ENCODE measurements at regions not wholly inside any gene's neighbourhood (a gene's known extent, or its start where the extent isn't known, plus 50 kb on each side); places are given as distances from the start of the nearest gene placed in this dataset.
"Not testable (repeated sequence)": the region's sequence is repeated elsewhere in the genome, so short reads cannot be mapped to it uniquely, and the experiment has no call there.

DNA sequence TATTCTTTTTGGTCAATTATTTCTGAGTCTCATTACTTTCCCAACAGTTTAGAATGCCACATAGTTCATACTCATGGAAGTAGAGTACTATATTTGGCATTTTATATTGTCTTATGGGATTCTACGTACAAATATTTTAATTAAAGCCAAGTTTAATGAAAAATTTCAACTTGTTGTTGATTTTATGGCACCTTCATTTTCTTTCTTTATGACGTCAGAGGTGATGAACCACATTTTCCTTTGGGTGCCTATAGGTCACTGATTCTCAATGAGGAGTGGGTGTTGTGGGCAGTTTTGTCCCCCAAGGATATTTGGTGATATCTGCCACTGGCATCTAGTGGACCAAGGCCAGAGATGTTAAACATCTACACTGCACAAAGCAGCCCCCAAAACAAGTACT, 1071.3 kb downstream of the NXPH1 start:
- DNase-seq (ENCODE audit: low read depth, low spot score), result no peak

DNA sequence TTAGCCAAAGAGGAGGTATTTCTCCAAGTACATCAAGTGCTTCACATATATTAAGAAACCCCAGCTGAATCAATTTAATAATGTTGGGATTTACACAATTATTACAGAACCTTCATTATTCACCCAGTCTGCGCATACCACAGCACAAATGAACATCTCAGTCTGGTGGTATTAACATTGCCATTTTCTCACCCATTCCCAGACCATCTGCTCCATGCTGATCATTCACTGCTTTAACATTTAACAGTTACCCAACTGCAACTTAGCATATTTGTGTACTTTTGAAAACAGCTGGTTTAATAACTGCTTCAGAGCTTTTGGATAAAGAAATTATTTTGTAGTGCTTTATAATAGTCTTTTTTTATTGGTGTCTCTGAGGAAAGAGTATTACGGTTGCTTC, 1072.1 kb downstream of the NXPH1 start:
- DNase-seq (ENCODE audit: low read depth, low spot score), result no peak

DNA sequence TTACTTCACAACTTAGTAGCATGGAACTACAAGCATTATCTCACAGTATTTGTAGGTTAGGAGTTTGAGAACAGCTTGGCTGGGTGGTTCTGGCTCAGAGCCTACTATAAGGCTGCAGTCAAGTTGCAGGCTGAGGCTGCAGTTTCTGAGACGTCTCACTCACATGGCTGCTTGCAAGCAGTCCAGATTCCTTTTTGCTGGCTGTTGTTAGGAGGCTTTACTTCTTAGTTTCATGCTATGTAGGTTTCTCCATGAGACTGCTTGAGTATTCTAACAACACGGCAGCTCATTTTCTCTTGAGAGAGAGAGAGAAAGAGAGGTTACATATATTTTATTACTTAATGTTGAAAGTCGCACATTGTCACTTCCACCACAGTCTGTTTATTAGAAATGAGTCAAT, 1073.9 kb downstream of the NXPH1 start:
- no peak for DNase-seq (ENCODE audit: low read depth, low spot score)

DNA sequence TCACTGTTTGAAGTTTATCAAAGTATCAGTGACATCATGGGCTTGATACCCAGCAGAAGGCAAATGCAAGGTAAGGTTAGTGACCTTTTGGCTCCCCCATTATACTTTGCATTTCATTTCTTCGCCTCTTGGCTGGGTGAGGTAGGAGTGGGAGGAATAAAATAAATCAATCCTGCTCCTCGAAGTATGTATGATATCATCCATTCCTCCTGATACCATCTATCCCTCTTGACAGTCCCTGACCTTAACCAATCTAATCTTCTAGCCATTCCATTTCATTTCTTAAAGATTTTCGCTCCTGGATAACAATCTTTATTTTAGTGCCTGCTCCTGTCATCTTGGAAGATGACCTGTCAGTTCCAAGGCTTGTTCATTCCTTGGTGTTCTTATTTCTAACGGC, 1083.3 kb downstream of the NXPH1 start:
- DNase-seq (ENCODE audit: low read depth, low spot score), result no peak

DNA sequence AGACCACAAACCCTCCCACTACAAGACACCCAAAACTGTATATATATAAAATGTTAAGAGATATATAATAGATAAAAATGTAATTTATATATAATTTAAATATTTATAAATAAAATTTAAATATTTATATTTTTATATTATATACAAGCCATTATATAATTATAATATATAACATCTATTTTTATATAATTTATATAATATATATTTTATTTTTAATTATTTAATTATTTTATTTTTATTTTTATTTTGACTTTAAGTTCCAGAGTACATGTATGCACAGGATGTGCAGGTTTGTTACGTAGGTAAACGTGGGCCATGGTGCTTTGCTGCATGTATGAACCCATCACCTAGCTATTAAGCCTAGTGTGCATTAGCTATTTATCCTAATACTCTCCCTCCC, 1090.2 kb downstream of the NXPH1 start:
- no peak for DNase-seq (ENCODE audit: low read depth, low spot score)

DNA sequence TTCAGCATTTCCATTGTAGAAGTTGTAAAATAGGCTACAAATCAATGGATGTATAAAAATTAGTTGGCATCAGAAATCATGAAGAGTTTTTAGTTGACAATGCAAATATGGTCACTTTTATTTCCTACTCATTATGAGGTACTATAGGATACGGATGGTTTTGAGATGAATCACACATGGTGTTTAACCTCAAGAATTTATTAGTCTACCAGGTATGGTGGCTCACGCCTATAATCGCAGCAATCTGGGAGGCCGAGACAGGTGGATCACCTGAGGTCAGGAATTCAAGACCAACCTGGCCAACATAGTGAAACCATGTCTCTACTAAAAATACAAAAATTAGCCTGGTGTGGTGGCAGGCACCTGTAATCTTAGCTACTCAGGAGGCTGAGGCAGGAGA, 1119.0 kb downstream of the NXPH1 start:
- DNase-seq (ENCODE audit: low read depth, low spot score), result not testable (repeated sequence)

DNA sequence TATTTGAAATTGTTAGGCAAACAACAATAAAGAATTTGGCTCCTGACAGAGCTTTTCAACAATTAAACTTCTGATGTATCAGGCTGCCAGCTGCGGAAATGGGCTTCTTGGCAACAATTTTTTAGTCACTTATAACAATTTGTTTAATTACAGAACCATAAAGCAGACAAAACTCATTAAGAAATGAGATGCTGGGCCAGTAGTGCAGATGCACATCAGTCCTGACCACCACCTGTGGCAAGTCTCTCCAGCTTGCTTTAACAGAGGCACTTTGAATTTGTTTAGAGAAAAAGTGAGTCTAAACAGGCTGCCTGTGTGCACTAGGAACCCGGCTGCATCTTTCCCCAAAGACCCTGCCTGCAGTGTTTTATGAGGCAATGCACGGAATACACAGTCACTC, 1124.4 kb downstream of the NXPH1 start:
- DNase-seq (ENCODE audit: low read depth, low spot score), result no peak

DNA sequence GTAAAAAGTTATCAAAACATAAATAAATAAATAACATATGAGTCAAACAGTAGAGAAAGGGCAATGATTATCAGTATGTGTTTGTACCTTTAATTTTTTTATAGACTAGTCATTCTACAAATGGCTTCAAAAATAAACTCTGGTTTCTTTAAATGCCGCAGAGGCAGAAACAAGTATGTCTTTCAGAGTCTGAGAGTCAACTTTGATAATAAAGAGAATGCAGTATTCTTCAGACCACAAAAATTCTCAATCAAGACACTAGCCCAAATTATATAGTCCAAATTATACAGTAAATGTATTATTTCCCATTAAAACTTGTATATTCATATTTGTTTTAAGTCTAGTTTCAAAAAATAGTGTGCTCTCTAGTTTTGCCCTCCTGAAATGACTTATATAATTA, 1142.3 kb downstream of the NXPH1 start:
- no peak for DNase-seq (ENCODE audit: low read depth, low spot score)

DNA sequence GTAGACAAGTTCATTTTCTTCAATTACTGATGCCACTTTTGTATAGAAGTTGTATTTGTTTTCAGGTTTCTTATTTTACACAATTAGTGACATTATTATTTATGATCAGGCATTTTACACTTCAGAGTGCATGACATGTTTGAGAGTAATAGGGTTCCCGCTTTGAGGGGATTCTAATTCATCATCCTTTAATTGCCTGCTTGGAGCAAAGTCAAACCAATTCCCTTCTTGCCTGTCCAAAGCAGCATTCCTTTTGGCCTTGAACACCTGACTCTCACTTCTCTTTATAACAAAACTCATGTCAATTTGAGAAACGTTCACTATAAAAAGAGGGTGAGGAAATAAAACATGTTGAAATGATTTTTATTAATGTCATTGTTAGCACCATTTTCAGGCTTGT, 1149.4 kb downstream of the NXPH1 start:
- DNase-seq (ENCODE audit: low read depth, low spot score), result no peak

DNA sequence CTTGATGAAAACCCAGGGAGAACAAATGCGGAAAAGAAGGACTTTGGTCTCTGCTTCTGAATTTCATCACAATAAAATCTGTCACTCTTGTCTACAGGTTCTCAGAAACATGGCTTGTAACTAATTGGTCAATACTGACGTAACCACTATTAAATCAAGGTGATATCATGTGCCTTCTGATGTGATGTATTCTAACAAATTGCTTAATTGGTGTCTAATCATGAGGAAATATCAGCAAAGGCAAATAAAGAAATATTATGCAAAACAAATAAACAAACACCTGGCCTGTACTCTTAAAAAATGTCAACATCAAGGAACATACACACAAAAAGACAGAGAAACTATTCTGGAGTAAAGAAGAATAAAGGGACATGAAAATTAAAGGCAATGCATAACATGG, 1165.0 kb downstream of the NXPH1 start:
- no peak for DNase-seq (ENCODE audit: low read depth, low spot score)

DNA sequence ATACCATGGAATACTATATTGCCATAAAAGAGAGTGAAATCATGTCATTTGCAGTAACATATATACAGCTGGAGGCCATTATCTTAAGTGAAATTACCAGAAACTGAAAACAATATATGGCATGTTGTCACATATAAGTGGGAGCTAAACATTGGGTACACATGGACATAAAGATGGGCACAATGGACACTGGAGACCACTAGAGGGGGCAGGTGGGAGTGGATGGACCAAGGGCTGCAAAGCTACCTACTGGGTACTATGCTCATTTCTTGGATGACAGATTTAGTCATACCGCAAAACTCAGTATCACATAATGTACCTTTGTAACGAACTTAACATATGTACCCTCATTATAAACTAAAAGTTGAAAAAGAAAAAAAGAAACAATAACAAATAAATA, 1167.6 kb downstream of the NXPH1 start:
- no peak for DNase-seq (ENCODE audit: low read depth, low spot score)

DNA sequence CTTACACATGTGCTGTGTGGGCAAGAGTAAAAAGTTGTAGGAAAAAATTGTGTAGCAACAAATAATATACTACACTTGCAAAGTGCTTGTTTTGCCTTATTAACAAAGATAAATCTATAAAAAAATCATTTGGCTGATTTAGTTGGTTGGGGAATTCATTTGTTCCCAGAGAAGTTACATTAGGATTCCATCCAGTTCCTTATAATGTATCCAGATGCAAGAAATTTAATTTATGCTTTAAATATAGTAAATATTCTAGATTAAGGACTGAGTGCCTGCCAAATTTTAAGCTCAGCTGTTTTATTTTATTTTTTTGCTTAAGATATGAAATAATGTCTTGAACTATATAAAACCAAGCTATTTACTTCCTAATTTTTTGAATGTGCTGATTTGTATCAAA, 1169.9 kb downstream of the NXPH1 start:
- no peak for DNase-seq (ENCODE audit: low read depth, low spot score)

DNA sequence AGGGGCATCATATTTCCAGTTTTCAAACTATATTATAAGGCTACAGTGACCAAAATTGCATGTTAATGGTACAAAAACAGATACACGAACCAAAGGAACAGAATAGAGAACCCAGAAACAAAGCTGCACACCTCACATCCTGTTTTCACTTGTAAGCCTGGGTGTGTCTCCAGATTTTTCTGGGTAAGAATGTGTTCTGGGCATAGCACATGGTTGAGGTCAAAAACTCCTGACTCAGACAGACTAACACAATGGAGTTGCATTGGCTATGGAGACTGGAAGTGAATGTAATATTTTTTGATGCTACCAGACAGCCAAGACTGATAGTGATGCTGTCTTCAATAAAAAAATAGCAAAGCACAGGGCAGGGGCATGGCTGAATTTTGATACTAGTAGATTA, 1175.2 kb downstream of the NXPH1 start:
- no peak for DNase-seq (ENCODE audit: low read depth, low spot score)

DNA sequence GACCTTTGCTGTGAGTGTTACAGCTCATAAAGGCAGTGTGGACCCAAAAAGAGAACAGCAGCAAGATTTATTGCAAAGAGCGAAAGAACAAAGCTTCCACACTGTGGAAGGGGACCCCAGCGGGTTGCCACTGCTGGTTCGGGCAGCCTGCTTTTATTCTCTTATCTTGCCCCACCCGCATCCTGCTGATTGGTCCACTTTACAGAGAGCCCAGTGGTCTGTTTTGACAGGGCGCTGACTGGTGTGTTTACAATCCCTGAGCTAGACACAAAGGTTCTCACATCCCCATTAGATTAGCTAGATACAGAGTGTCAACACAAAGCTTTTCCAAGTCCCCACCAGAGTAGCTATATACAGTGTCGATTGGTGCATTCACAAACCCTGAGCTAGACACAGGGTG, 1187.5 kb downstream of the NXPH1 start:
- not testable (repeated sequence) for DNase-seq (ENCODE audit: low read depth, low spot score)

DNA sequence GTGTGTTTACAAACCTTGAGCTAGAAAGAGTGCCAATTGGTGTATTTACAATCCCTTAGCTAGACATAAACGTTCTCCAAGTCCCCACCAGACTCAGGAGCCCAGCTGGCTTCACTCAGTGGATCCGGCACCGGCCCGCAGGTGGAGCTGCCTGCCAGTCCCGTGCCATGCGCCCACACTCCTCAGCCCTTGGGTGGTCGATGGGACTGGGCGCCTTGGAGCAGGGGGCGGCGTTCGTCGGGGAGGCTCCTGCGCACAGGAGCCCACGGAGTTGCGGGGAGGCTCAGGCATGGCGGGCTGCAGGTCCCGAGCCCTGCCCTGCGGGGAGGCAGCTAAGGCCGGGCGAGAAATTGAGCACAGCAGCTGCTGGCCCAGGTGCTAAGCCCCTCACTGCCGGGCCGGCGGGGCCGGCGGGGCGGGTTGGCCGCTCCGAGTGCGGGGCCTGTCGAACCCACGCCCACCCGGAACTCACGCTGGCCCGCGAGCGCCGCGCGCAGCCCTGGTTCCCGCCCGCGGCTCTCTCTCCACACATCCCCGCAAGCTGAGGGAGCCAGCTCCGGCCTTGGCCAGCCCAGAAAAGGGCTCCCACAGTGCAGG, 1188.0 kb downstream of the NXPH1 start:
- DNase-seq (ENCODE audit: low read depth, low spot score), result not testable (repeated sequence)

DNA sequence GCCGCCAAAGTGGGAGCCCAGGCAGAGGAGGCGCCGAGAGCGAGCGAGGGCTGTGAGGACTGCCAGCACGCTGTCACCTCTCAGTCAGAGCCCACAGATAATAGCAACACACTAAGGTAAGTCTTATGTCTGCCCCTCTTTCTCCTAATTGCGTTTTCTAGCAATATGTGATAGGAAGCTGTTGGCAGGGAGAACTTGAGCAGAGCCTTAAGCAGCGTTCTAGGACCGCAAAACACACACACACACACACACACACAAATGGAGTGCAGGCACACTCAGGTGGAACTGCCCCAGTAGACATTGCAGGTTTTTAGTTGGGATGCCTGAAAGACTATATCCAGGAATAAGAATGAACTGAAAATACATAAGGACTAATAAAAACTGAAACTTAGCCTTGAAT, 1188.5 kb downstream of the NXPH1 start:
- DNase-seq (ENCODE audit: low read depth, low spot score), result no peak

DNA sequence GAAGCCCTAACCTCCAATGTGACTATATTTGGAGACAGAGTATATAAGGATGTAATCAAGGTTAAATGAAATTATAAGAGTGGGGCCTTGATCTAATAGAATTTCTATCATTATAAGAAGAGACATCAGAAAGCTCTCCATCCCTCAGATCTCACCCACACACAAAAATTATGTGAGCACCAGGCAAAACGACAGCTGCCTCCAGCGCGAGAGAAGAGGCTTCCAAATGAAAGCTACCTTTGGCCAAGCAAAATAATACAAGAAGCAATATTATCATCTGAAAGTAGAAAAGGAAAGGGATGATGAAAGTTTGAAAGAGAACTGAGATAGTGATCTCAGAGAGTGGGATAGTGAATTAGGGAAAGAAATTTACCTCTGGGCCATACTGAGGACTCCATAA, 1192.5 kb downstream of the NXPH1 start:
- no peak for DNase-seq (ENCODE audit: low read depth, low spot score)

DNA sequence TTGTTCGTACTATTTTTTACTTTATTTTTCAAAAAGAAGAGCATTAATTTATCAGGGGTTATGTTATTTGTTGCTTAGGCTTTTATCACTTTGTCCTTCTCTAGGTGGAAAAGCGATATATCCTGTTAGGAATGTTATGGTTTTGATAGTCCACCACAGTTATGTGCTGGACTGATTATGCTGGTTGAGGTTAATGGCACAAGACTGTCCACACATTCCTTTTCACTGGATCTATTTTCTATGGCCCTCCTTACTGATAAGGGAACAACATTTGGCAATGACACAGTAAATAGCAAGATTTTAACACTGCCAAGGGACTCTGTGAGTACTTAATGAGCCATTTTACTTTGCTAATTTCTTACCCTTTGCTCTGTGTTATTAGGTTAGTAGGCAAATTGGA, 1212.3 kb downstream of the NXPH1 start:
- no peak for DNase-seq (ENCODE audit: low read depth, low spot score)

DNA sequence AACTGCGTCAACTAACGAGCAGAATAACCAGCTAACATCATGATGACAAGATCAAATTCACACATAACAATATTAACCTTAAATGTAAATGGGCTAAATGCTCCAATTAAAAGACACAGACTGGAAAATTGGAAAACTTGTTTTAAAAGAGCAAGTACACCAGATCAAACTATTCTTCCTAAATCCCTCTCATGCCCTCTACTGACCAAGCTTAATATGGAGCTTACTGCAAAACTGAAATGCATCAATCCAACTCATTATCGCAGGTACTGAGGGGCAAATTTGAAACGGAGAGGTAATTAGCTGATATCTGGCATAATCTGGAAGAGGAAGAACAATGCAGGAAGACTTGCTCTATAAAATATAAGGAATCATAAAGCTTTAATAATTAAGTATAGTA, 1223.8 kb downstream of the NXPH1 start:
- DNase-seq (ENCODE audit: low read depth, low spot score), result no peak

DNA sequence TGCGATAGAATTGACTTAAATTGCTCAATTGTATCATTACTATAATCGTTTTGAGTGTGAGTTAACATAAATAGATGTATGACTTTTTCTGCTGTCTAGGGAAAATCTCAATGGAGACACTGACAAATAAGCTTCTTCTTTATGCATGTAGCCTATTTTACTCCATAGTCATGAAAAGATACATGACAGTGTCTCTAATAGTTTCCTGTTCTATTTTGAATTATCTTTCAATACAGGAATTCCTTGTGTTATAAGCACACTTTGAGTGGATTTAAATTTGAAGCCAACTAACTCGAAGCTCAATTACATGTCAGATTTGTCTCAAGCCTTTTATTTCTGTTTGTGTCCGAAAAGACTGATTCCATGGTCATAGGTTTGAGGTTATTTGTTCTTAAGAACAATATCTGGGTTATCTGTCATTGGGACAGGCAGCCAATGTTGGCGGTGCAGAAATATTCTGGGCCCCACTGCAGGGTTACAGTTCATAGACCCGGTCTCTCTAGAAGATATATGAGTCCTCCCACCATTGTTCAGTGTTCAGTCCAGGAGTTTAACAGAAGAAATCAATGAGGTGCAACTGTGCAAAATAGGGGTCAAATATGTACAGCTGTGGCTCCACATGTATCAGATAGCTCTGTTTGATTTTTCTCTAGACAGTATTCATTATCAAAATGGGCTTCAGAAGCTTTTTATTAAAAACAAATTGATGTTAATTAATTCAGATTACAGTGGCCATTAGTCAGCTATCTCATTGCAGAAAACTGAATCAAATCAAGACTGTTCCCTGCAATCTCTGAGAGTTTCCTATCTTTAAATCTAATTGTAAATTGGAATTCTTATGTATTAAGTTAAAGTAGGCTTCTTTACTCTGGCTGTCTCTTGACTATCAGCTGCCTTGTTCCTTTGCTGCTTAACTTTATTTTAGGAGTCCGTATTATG, 1238.8 kb downstream of the NXPH1 start:
- DNase-seq (ENCODE audit: low read depth, low spot score), result no peak

DNA sequence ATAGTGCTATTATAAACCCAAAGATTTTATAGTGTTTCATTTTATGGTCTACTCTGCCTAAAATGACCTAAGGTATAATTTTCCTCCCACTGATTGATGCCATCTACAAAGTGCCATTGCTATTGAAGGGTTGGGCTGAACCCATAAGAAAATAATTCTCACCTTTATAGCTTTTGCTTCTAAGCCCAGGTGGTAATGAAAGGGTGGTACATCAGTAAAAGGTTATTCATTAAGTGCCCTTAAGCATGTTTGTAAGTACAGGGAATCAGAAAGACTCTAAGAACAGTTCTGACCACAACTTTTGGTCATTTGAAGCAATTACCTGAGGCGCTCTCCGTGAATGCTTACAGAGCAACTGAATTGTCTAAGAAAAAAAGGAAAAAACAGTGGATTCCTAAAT, 1247.3 kb downstream of the NXPH1 start:
- no peak for DNase-seq (ENCODE audit: low read depth, low spot score)

DNA sequence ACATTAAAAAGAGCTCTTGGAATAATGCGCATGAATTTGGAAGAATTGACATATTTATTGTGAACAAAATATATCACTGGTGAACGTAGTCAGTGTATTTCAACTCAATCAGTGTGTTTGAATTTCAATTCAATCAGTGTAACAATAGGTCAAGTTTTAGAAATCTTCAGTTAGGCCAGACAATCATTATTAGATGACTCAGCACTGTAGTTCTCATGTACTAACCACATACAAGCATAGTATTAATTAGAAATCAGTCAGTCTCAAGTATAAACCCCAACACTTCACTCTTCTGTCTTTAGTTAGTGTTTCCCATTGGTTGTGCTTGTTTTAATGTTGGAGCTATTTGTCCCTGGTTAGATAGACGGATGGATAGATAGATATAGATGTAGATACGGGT, 1247.9 kb downstream of the NXPH1 start:
- no peak for DNase-seq (ENCODE audit: low read depth, low spot score)

DNA sequence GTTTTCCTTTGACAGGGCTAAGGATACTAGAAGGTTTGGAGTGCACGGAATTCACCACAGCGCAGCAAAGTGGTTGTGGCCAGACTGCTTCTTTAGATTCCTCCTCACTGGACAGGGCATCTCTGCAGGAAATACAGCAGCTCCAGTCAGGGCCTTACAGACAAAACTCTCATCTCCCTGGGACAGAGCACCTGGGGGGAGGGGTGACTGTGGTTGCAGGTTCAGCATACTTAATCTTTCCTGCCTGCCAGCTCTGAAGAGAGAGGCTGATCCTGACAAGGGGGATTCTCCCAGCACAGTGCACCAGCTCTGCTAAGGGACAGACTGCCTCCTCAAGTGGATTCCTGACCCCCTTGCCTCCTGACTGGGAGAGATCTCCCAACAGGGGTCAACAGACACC, 1257.9 kb downstream of the NXPH1 start:
- no peak for DNase-seq (ENCODE audit: low read depth, low spot score)
